Breast epithelium (tissue), 3 donors: ENCODE measurements at regions not wholly inside any gene's neighbourhood (a gene's known extent, or its start where the extent isn't known, plus 50 kb on each side); places are given as distances from the start of the nearest gene placed in this dataset.

Source experiments
- CTCF ChIP-seq, 3 donors: fragments of 450-650 bp; IDR thresholded peaks; one replicate each; pipeline ENCODE4 v1.5.1; 2016 to 2017; ENCODE audit warnings: antibody characterized with exemption in 3 of 3, mild to moderate bottlenecking in 3 of 3, moderate library complexity in 3 of 3
- POLR2A ChIP-seq: fragments of 450-650 bp; IDR thresholded peaks from one replicate; pipeline ENCODE4 v1.6.1; 2016; ENCODE audit warnings: antibody characterized with exemption, mild to moderate bottlenecking, moderate library complexity

GRCh38 chr11:123302751-123303195, 107.7 kb upstream of the CLMP start:
- no peak for TF ChIP-seq CTCF (IDR thresholded peaks at IDR 0.05)
- TF ChIP-seq POLR2A = no peak
